ENCODE measurements at regions not wholly inside any gene's neighbourhood (a gene's known extent, or its start where the extent isn't known, plus 50 kb on each side); places are given as distances from the start of the nearest gene placed in this dataset.

DNA sequence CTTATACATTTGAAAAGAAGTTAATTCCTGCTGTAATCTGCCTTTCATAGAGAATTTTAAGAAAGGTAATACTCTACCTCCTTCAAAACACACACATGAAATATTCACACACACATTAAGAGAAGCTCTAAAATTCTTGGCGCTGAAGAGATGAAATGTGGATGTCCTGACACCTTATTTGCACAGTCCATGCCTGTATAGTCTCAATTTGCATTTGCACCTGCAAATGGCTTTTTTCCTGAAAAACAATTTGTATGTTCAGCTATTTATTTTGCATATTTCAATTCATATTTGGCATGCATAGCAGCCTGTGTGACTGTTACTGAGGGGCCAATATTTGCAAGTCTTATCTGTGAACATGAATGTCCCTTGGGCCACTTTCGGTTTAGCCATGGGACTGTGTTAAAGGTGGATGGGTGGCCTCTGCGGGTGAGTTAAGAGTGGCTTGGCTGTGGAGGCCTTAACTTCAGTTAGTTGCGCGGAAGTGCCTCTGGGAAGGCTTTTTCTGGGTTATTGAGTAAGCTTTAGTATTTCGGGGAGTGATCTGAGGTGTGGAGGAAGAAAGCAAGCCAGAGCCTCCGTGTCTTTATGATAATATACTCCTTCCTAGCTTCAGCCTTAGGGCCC, 443.3 kb upstream of the FAT1 start:
- POLR2A ChIA-PET (ENCODE audit: low non-redundant PET), result no interaction called here

GRCh38 chr4:187171706-187172339, 448.2 kb upstream of the FAT1 start:
- H3K27me3 ChIP-seq (replicated peaks; ENCODE audit: insufficient read depth, low read depth, low read length, poor library complexity), result peaks cover 54% of the 10 kb centered on the region
- ChIA-PET CTCF (no interaction called here), POLR2A (ENCODE audit: low non-redundant PET) (no interaction called here)
- no peaks in the 10 kb centered on the region for H3K4me1 ChIP-seq (ENCODE audit: insufficient read depth, low read length, poor library complexity, severe bottlenecking)
- no peak overlapping the region for H3K4me3 ChIP-seq (ENCODE audit: low read depth, low read length, poor library complexity, severe bottlenecking)
- H3K27ac ChIP-seq (ENCODE audit: low read depth, low read length, poor library complexity, severe bottlenecking), result no peak overlapping the region
- intact Hi-C loops (cut with micrococcal nuclease; ENCODE audit: unreplicated experiment), result no loop called here
- TF ChIP-seq, protein P1, sequence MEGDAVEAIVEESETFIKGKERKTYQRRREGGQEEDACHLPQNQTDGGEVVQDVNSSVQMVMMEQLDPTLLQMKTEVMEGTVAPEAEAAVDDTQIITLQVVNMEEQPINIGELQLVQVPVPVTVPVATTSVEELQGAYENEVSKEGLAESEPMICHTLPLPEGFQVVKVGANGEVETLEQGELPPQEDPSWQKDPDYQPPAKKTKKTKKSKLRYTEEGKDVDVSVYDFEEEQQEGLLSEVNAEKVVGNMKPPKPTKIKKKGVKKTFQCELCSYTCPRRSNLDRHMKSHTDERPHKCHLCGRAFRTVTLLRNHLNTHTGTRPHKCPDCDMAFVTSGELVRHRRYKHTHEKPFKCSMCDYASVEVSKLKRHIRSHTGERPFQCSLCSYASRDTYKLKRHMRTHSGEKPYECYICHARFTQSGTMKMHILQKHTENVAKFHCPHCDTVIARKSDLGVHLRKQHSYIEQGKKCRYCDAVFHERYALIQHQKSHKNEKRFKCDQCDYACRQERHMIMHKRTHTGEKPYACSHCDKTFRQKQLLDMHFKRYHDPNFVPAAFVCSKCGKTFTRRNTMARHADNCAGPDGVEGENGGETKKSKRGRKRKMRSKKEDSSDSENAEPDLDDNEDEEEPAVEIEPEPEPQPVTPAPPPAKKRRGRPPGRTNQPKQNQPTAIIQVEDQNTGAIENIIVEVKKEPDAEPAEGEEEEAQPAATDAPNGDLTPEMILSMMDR (conservative IDR thresholded peaks at IDR 0.05; ENCODE audit: low read depth, low read length), result no peak
- no peak for TF ChIP-seq EZH2 (IDR thresholded peaks at IDR 0.05; ENCODE audit: borderline replicate concordance, low read depth, low read length, poor library complexity, severe bottlenecking)
- no peaks in the 10 kb centered on the region for H3K36me3 ChIP-seq (ENCODE audit: insufficient read depth, low read length, poor library complexity, severe bottlenecking)
- no peak for DNase-seq (ENCODE audit: low spot score)
- BruUV-seq (replicated peaks), result no TSS peak
- H3K9me3 ChIP-seq (ENCODE audit: low read depth, low read length, poor library complexity, severe bottlenecking), result no peaks in the 10 kb centered on the region

More for the DNA sequence above, 443.3 kb upstream of the FAT1 start:
- CTCF ChIA-PET, result no interaction called here
- Histone ChIP-seq H3K27me3 (replicated peaks; ENCODE audit: insufficient read depth, low read depth, low read length, poor library complexity) (peaks cover 33% of the 10 kb centered on the region), H3K4me3 (ENCODE audit: low read depth, low read length, poor library complexity, severe bottlenecking) (no peak overlapping the region), H3K4me1 (ENCODE audit: insufficient read depth, low read length, poor library complexity, severe bottlenecking) (no peaks in the 10 kb centered on the region), H3K9me3 (ENCODE audit: low read depth, low read length, poor library complexity, severe bottlenecking) (no peaks in the 10 kb centered on the region), H3K27ac (ENCODE audit: low read depth, low read length, poor library complexity, severe bottlenecking) (no peak overlapping the region), H3K36me3 (ENCODE audit: insufficient read depth, low read length, poor library complexity, severe bottlenecking) (no peaks in the 10 kb centered on the region)
- TF ChIP-seq EZH2 (IDR thresholded peaks at IDR 0.05; ENCODE audit: borderline replicate concordance, low read depth, low read length, poor library complexity, severe bottlenecking), result no peak
- TF ChIP-seq, protein P1 (conservative IDR thresholded peaks at IDR 0.05; ENCODE audit: low read depth, low read length), result no peak
- intact Hi-C loops (cut with micrococcal nuclease; ENCODE audit: unreplicated experiment), result no loop called here
- DNase-seq (ENCODE audit: low spot score), result no peak
- BruUV-seq (replicated peaks), result no TSS peak

DNA sequence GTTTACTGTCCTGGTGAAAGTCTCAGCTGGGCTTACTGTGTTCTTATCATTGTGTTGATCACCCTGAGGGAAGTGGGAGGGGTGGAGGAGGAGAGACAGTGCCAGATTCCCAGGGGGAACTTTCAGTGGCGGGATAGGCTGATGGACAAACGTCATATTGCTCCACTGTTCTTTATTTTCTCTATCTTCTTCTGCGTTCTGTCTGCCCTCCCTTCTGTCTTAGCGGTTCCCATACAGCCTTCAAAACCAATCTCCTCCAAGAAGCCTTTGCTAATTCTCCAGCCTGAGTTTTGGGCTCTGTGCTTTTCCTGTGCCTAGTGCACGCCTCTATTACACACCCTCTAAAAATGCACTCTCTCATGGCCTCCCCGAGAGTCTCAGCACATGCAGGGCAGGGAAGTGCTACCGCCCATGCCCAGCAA, 448.7 kb upstream of the FAT1 start:
- intact Hi-C loops (cut with micrococcal nuclease; ENCODE audit: unreplicated experiment), result no loop called here
- no TSS peak for BruUV-seq (replicated peaks)
- Histone ChIP-seq H3K36me3 (ENCODE audit: insufficient read depth, low read length, poor library complexity, severe bottlenecking) (no peaks in the 10 kb centered on the region), H3K27me3 (replicated peaks; ENCODE audit: insufficient read depth, low read depth, low read length, poor library complexity) (peaks cover 54% of the 10 kb centered on the region), H3K4me1 (ENCODE audit: insufficient read depth, low read length, poor library complexity, severe bottlenecking) (no peaks in the 10 kb centered on the region), H3K9me3 (ENCODE audit: low read depth, low read length, poor library complexity, severe bottlenecking) (no peaks in the 10 kb centered on the region), H3K4me3 (ENCODE audit: low read depth, low read length, poor library complexity, severe bottlenecking) (no peak overlapping the region), H3K27ac (ENCODE audit: low read depth, low read length, poor library complexity, severe bottlenecking) (no peak overlapping the region)
- TF ChIP-seq EZH2 (IDR thresholded peaks at IDR 0.05; ENCODE audit: borderline replicate concordance, low read depth, low read length, poor library complexity, severe bottlenecking), result no peak
- TF ChIP-seq, protein P1 (conservative IDR thresholded peaks at IDR 0.05; ENCODE audit: low read depth, low read length), result no peak
- ChIA-PET POLR2A (ENCODE audit: low non-redundant PET) (no interaction called here), CTCF (no interaction called here)
- DNase-seq (ENCODE audit: low spot score), result no peak

Measured in A673 (cell line).